Large intestine (tissue), 3 donors: ENCODE measurements at regions not wholly inside any gene's neighbourhood (a gene's known extent, or its start where the extent isn't known, plus 50 kb on each side); places are given as distances from the start of the nearest gene placed in this dataset.

Experiments used
- DNase-seq, 2 donors: peaks; one replicate each; pipeline versions ENCODE4 v3.0.0 to v3.0.0-alpha.2; 2013
- H3K27ac ChIP-seq: one replicate; pipeline ENCODE4 v1.5.1; 2013; ENCODE audit warnings: low read length
- H3K27me3 ChIP-seq: 2 replicates; pipeline ENCODE4 v1.6.1; 2013; ENCODE audit warnings: low read length; ENCODE audit not compliant: control insufficient read depth, insufficient read depth
- H3K36me3 ChIP-seq: 2 replicates; pipeline ENCODE4 v1.6.1; 2013; ENCODE audit warnings: low read length; ENCODE audit not compliant: control insufficient read depth, insufficient read depth
- H3K4me1 ChIP-seq: one replicate; pipeline ENCODE4 v1.6.1; 2013; ENCODE audit warnings: low read length; ENCODE audit not compliant: control insufficient read depth, insufficient read depth
- H3K4me3 ChIP-seq: one replicate; pipeline ENCODE4 v1.5.1; 2013; ENCODE audit warnings: low read length
- H3K9me3 ChIP-seq: one replicate; pipeline ENCODE4 v1.6.1; 2013; ENCODE audit warnings: mild to moderate bottlenecking, low read depth, low read length, moderate library complexity; ENCODE audit not compliant: control insufficient read depth
- WGBS: methylation state at CpG from one replicate; pipeline ENCODE4 v1.1.5; 2013; ENCODE audit warnings: low lambda C conversion rate; ENCODE audit not compliant: insufficient coverage; 5-methylcytosine and 5-hydroxymethylcytosine counted together

DNA sequence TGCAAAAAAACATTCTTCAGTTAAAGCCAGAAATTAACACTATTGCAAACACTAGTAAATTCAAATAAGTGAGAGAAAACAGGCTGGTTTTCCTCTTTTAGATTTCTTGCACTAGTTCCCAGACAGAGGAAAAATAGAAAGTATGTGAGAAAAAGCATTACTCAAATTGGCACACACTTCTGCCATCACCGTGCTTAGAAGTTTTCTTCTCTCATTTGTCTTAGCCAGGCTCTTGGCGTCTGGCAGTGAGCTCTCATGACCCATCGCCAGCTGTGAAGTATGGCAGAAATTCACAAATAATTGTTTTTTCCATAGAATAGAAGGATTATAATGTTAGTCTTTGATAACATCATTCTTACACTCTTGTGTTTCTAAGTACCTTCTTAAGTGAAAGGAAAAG is 515.9 kb downstream of the GBE1 start:
- no peak overlapping the region for H3K27ac ChIP-seq
- no peak for DNase-seq
- peaks cover 11% of the 10 kb centered on the region for H3K4me1 ChIP-seq
- H3K27me3 ChIP-seq: no peaks in the 10 kb centered on the region
- no peak overlapping the region for H3K4me3 ChIP-seq
- no peaks in the 10 kb centered on the region for H3K9me3 ChIP-seq
- H3K36me3 ChIP-seq: no peaks in the 10 kb centered on the region
- no CpG with 5 or more reads among the region's 3 CpGs for WGBS

DNA sequence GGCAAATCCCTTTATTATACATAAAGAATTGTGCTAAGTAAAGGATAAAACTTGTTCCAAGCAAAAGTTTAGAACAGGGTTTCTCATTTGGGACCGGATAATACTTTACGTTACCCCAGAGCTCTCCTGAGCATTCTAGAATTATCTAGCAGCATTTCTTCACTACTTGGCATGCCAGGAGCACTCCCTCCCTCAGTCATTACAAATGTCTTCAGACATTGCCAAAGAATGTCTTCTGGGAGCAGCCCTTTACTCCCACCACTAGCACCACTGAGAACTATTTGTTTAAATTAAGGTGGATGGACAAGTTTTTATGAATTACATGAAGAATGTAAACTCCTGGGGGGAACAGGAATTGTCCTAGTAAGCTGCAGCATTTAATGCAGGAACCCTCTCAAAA is 516.4 kb downstream of the GBE1 start:
- no peak for DNase-seq
- Histone ChIP-seq H3K27ac (no peak overlapping the region), H3K4me3 (no peak overlapping the region), H3K4me1 (peaks cover 11% of the 10 kb centered on the region), H3K36me3 (no peaks in the 10 kb centered on the region), H3K27me3 (no peaks in the 10 kb centered on the region), H3K9me3 (no peaks in the 10 kb centered on the region)
- WGBS: no CpG with 5 or more reads among the region's 2 CpGs

GRCh38 chr3:81244231-81244630 is 517.2 kb downstream of the GBE1 start:
- Histone ChIP-seq H3K36me3 (no peaks in the 10 kb centered on the region), H3K27me3 (no peaks in the 10 kb centered on the region), H3K4me3 (no peak overlapping the region), H3K27ac (no peak overlapping the region), H3K9me3 (no peaks in the 10 kb centered on the region), H3K4me1 (peaks cover 5% of the 10 kb centered on the region)
- WGBS: no CpG with 5 or more reads among the region's 3 CpGs
- no peak for DNase-seq

GRCh38 chr3:81242871-81243270 is 518.6 kb downstream of the GBE1 start:
- Histone ChIP-seq H3K4me1 (no peaks in the 10 kb centered on the region), H3K27ac (no peak overlapping the region), H3K27me3 (no peaks in the 10 kb centered on the region), H3K4me3 (no peak overlapping the region), H3K9me3 (no peaks in the 10 kb centered on the region), H3K36me3 (no peaks in the 10 kb centered on the region)
- WGBS: no CpG with 5 or more reads among the region's 1 CpG
- peak in 1 of 2 donors; percentile 13 for DNase-seq

GRCh38 chr3:81237181-81237580 is 524.3 kb downstream of the GBE1 start:
- H3K27me3 ChIP-seq: no peaks in the 10 kb centered on the region
- DNase-seq: no peak
- H3K4me3 ChIP-seq: no peak overlapping the region
- H3K9me3 ChIP-seq: no peaks in the 10 kb centered on the region
- no peak overlapping the region for H3K27ac ChIP-seq
- H3K4me1 ChIP-seq: no peaks in the 10 kb centered on the region
- WGBS: 100% methylated on average over 1 of the region's 1 CpG
- H3K36me3 ChIP-seq: no peaks in the 10 kb centered on the region

GRCh38 chr3:81218023-81218422 is 543.4 kb downstream of the GBE1 start:
- Histone ChIP-seq H3K4me3 (no peak overlapping the region), H3K36me3 (no peaks in the 10 kb centered on the region), H3K9me3 (no peaks in the 10 kb centered on the region), H3K27ac (no peak overlapping the region), H3K4me1 (no peaks in the 10 kb centered on the region), H3K27me3 (no peaks in the 10 kb centered on the region)
- peak in 1 of 2 donors; percentile 16 for DNase-seq
- whole genome bisulfite sequencing: 0% methylated on average over 1 of the region's 1 CpG

DNA sequence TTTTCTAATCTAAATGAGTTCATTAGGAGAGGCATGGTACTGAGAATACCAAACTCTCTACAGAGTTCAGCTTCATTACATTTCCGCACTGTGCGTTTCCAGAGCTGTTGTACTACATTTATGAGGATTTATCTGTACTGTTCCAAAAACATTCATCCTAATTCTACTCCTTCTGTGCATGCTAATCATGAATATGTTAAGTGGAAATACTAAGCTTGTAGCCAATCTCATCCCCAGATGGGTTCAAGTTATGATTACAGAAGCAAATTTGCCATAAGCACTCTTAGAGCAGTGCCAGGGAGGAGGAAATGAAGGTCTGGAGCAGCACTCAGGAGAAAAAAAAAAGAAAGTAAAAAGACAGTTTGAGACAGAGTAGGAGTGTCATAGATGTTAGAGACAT is 544.3 kb downstream of the GBE1 start:
- no peak for DNase-seq
- Histone ChIP-seq H3K36me3 (no peaks in the 10 kb centered on the region), H3K27me3 (no peaks in the 10 kb centered on the region), H3K4me3 (no peak overlapping the region), H3K9me3 (no peaks in the 10 kb centered on the region), H3K4me1 (no peaks in the 10 kb centered on the region), H3K27ac (no peak overlapping the region)
- WGBS: 94% methylated on average over 2 of the region's 2 CpGs

- Histone ChIP-seq H3K27me3 (no peaks in the 10 kb centered on the region), H3K4me3 (no peak overlapping the region), H3K4me1 (no peaks in the 10 kb centered on the region), H3K36me3 (no peaks in the 10 kb centered on the region), H3K27ac (no peak overlapping the region), H3K9me3 (no peaks in the 10 kb centered on the region)
- 67% methylated on average over 1 of the region's 4 CpGs for WGBS
- DNase-seq: no peak
These were observed 545.3 kb downstream of the GBE1 start for GRCh38 chr3:81216192-81216591.

- no peak for DNase-seq
- Histone ChIP-seq H3K36me3 (no peaks in the 10 kb centered on the region), H3K4me1 (no peaks in the 10 kb centered on the region), H3K27ac (no peak overlapping the region), H3K4me3 (no peak overlapping the region), H3K27me3 (no peaks in the 10 kb centered on the region), H3K9me3 (no peaks in the 10 kb centered on the region)
- WGBS: no CpG with 5 or more reads among the region's 1 CpG
These were observed 546.8 kb downstream of the GBE1 start for GRCh38 chr3:81214631-81215030.

DNA sequence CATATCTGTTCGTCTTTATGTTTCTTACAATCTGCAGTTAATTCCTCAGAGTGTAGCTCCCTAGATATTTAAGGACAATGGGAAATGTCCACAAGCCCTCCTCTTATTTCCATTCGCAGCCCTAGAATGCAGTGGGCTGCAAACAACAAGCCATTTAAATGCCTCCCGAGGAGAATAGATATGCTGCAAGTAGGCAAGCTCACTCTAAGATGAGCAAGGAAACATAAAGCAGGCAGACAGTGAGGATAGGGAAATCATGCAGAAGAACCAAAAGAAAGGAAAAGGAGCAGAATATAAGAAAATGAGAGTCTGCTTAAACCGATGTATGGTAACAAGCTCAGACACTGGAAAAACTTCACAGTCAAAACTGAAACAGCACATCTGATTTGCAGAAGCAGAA is 561.9 kb downstream of the GBE1 start:
- Histone ChIP-seq H3K27me3 (no peaks in the 10 kb centered on the region), H3K9me3 (no peaks in the 10 kb centered on the region), H3K36me3 (no peaks in the 10 kb centered on the region), H3K4me3 (no peak overlapping the region), H3K4me1 (no peaks in the 10 kb centered on the region), H3K27ac (no peak overlapping the region)
- no peak for DNase-seq
- WGBS: 86% methylated on average over 1 of the region's 4 CpGs

DNA sequence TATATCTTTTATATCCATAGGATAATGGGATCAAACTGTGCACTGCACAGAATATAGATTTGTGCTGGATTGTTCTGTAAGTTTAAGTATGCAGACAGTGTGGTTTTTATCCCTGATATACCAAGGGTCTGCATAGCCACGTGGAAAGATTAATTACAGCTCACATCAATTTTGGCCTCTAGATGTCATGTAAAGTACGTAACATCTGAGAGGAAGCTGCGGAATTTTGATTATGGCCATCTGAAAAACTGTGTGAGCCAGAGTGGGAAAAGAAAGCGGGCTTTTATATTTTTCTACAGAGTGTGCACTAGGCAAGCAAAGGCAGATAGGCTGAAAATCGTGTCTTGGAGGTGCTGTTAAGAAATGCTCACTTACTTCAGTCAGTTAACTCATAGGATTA is 562.7 kb downstream of the GBE1 start:
- Histone ChIP-seq H3K4me3 (no peak overlapping the region), H3K27me3 (no peaks in the 10 kb centered on the region), H3K4me1 (no peaks in the 10 kb centered on the region), H3K36me3 (no peaks in the 10 kb centered on the region), H3K27ac (no peak overlapping the region), H3K9me3 (no peaks in the 10 kb centered on the region)
- WGBS: 69% methylated on average over 3 of the region's 5 CpGs
- DNase-seq: no peak
